Natural killer cell (primary cell): ENCODE measurements at regions not wholly inside any gene's neighbourhood (a gene's known extent, or its start where the extent isn't known, plus 50 kb on each side); places are given as distances from the start of the nearest gene placed in this dataset.

ENCODE experiments used
- ATAC-seq, 3 donors: fragments of 150-1000 bp in 2 of 3; fragments of 200-7000 bp in 1 of 3; cut with Tn5 transposase; 1 replicate in 1 of 3; 2 replicates in 2 of 3; pipeline ENCODE4 v1.10.0; 2021; ENCODE audit warnings: mild to moderate bottlenecking in 2 of 3, moderate library complexity in 2 of 3
- DNase-seq, 2 donors: peaks; one replicate each; pipeline versions ENCODE4 v3.0.0 to v3.0.0-alpha.2; 2013 to 2021; ENCODE audit warnings: mixed read lengths in 1 of 2
- H3K27ac ChIP-seq: one replicate; pipeline ENCODE4 v1.5.1; 2013; ENCODE audit warnings: mild to moderate bottlenecking, low read length
- H3K27me3 ChIP-seq: one replicate; pipeline ENCODE4 v1.6.1; 2013; ENCODE audit warnings: low read length; ENCODE audit not compliant: control insufficient read depth, insufficient read depth
- H3K36me3 ChIP-seq: one replicate; pipeline ENCODE4 v1.6.1; 2013; ENCODE audit warnings: low read length; ENCODE audit not compliant: control insufficient read depth, insufficient read depth
- H3K4me1 ChIP-seq: one replicate; pipeline ENCODE4 v1.6.1; 2013; ENCODE audit warnings: low read length; ENCODE audit not compliant: control insufficient read depth, insufficient read depth
- H3K4me3 ChIP-seq: one replicate; pipeline ENCODE4 v1.5.1; 2013; ENCODE audit warnings: low read length
- H3K9me3 ChIP-seq: one replicate; pipeline ENCODE4 v1.6.1; 2013; ENCODE audit warnings: low read length; ENCODE audit not compliant: control insufficient read depth, insufficient read depth
- H3K27ac Mint-ChIP-seq, 2 donors: one replicate each; pipeline ENCODE4 v1.8.0; 2022; ENCODE audit warnings: mild to moderate bottlenecking in 2 of 2, mixed read lengths in 2 of 2, moderate library complexity in 1 of 2
- H3K27me3 Mint-ChIP-seq, 2 donors: one replicate each; pipeline ENCODE4 v1.8.0; 2022; ENCODE audit warnings: low read depth in 2 of 2, mixed read lengths in 2 of 2
- H3K36me3 Mint-ChIP-seq: one replicate; pipeline ENCODE4 v1.8.0; 2022; ENCODE audit warnings: mixed read lengths
- H3K4me1 Mint-ChIP-seq, 2 donors: one replicate each; pipeline ENCODE4 v1.8.0; 2022; ENCODE audit warnings: mixed read lengths in 2 of 2
- H3K4me3 Mint-ChIP-seq: one replicate; pipeline ENCODE4 v1.8.0; 2022; ENCODE audit warnings: mild to moderate bottlenecking, moderate library complexity, mixed read lengths
- H3K9me3 Mint-ChIP-seq, 2 donors: one replicate each; pipeline ENCODE4 v1.8.0; 2022; ENCODE audit warnings: mixed read lengths in 2 of 2
- WGBS: methylation state at CpG from one replicate; pipeline ENCODE4 v1.1.7; 2013; ENCODE audit warnings: missing lambda C conversion rate; ENCODE audit not compliant: insufficient coverage; 5-methylcytosine and 5-hydroxymethylcytosine counted together
- intact Hi-C: fragments of 100-400 bp; cut with micrococcal nuclease; formaldehyde crosslinking; loops from one replicate; pipeline ENCODE4 v1.14.2; 2022
- TF ChIP-seq, protein P1 (sequence below): fragments of 200-600 bp; IDR thresholded peaks from one replicate; pipeline ENCODE4 v1.8.0; 2022; ENCODE audit warnings: antibody characterized with exemption

GRCh38 chr11:105229761-105230160 lies 90.2 kb upstream of the CARD18 start:
- Mint-ChIP-seq H3K27ac (no peak overlapping the region), H3K4me1 (no peaks in the 10 kb centered on the region), H3K4me3 (no peak overlapping the region), H3K36me3 (no peaks in the 10 kb centered on the region), H3K9me3 (no peaks in the 10 kb centered on the region), H3K27me3 (no peaks in the 10 kb centered on the region)
- TF ChIP-seq, protein P1, sequence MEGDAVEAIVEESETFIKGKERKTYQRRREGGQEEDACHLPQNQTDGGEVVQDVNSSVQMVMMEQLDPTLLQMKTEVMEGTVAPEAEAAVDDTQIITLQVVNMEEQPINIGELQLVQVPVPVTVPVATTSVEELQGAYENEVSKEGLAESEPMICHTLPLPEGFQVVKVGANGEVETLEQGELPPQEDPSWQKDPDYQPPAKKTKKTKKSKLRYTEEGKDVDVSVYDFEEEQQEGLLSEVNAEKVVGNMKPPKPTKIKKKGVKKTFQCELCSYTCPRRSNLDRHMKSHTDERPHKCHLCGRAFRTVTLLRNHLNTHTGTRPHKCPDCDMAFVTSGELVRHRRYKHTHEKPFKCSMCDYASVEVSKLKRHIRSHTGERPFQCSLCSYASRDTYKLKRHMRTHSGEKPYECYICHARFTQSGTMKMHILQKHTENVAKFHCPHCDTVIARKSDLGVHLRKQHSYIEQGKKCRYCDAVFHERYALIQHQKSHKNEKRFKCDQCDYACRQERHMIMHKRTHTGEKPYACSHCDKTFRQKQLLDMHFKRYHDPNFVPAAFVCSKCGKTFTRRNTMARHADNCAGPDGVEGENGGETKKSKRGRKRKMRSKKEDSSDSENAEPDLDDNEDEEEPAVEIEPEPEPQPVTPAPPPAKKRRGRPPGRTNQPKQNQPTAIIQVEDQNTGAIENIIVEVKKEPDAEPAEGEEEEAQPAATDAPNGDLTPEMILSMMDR = no peak
- Histone ChIP-seq H3K27ac (no peak overlapping the region), H3K36me3 (no peaks in the 10 kb centered on the region), H3K4me3 (no peak overlapping the region), H3K9me3 (no peaks in the 10 kb centered on the region), H3K4me1 (no peaks in the 10 kb centered on the region), H3K27me3 (no peaks in the 10 kb centered on the region)
- DNase-seq = no peak
- WGBS = 91% methylated on average over 1 of the region's 2 CpGs
- intact Hi-C loops = no loop called here
- ATAC-seq = no peak

DNA sequence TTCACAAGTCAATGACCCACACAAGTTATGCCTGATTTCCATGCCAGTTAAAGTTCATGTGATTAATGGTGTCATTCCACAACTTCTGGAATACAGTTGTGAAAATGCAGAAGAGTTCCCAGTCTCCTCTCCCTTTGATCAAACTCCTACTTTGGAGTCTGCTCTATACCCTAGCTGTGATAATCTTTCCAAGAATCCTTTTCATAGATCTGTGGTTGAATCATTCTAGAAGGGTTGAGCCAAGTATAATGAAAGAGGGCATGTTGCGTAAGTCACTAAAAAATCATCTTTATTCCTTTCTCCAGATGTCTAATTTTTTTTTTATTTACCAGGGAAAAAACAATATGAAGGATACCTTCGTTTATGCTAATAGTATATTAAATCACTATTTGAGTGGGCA lies 89.7 kb upstream of the CARD18 start:
- no peak overlapping the region for H3K27ac Mint-ChIP-seq
- H3K36me3 ChIP-seq = no peaks in the 10 kb centered on the region
- DNase-seq (no peak), ATAC-seq (no peak)
- no peaks in the 10 kb centered on the region for H3K4me1 Mint-ChIP-seq
- H3K4me3 Mint-ChIP-seq = no peak overlapping the region
- TF ChIP-seq, protein P1 = no peak
- H3K4me3 ChIP-seq = no peak overlapping the region
- H3K9me3 Mint-ChIP-seq = no peaks in the 10 kb centered on the region
- intact Hi-C loops = no loop called here
- no peak overlapping the region for H3K27ac ChIP-seq
- 75% methylated on average over 1 of the region's 2 CpGs for WGBS
- no peaks in the 10 kb centered on the region for H3K9me3 ChIP-seq
- no peaks in the 10 kb centered on the region for H3K36me3 Mint-ChIP-seq
- no peaks in the 10 kb centered on the region for H3K27me3 Mint-ChIP-seq
- H3K4me1 ChIP-seq = no peaks in the 10 kb centered on the region
- H3K27me3 ChIP-seq = no peaks in the 10 kb centered on the region

DNA sequence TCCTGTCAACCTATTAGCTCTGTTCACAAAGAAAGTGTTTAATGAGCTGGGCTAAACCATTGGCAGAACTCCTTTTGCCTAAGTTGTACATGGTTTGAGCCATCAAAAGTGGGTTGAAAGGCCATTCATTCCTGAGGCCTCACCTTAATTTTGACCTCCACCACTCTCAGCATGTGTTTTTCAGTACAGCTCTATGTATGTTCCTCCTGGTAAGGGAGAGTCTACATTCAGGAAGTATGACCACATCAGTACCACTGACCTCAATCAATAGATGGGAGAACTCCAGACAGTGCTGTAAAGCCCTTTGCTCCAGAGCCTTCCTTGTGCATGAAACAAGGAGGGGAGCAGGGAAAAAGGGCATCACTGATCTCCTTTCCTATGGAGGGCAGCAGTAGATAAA lies 87.8 kb upstream of the CARD18 start:
- Histone ChIP-seq H3K27ac (no peak overlapping the region), H3K36me3 (no peaks in the 10 kb centered on the region), H3K9me3 (no peaks in the 10 kb centered on the region), H3K4me1 (no peaks in the 10 kb centered on the region), H3K27me3 (no peaks in the 10 kb centered on the region), H3K4me3 (no peak overlapping the region)
- no peaks in the 10 kb centered on the region for H3K9me3 Mint-ChIP-seq
- TF ChIP-seq, protein P1 = no peak
- H3K27ac Mint-ChIP-seq = no peak overlapping the region
- intact Hi-C loops = no loop called here
- no peaks in the 10 kb centered on the region for H3K36me3 Mint-ChIP-seq
- H3K4me3 Mint-ChIP-seq = no peak overlapping the region
- ATAC-seq = no peak
- H3K27me3 Mint-ChIP-seq = no peaks in the 10 kb centered on the region
- no peak for DNase-seq
- H3K4me1 Mint-ChIP-seq = no peaks in the 10 kb centered on the region

GRCh38 chr11:105226766-105227165 lies 87.2 kb upstream of the CARD18 start:
- H3K4me1 ChIP-seq = no peaks in the 10 kb centered on the region
- ATAC-seq = no peak
- WGBS = 71% methylated on average over 2 of the region's 2 CpGs
- Mint-ChIP-seq H3K9me3 (no peaks in the 10 kb centered on the region), H3K36me3 (no peaks in the 10 kb centered on the region), H3K4me1 (no peaks in the 10 kb centered on the region), H3K27me3 (no peaks in the 10 kb centered on the region), H3K27ac (no peak overlapping the region), H3K4me3 (no peak overlapping the region)
- no peaks in the 10 kb centered on the region for H3K27me3 ChIP-seq
- intact Hi-C loops = no loop called here
- no peaks in the 10 kb centered on the region for H3K9me3 ChIP-seq
- TF ChIP-seq, protein P1 = no peak
- no peak overlapping the region for H3K4me3 ChIP-seq
- no peak for DNase-seq
- no peaks in the 10 kb centered on the region for H3K36me3 ChIP-seq
- H3K27ac ChIP-seq = no peak overlapping the region
